Common myeloid progenitor, CD34-positive (primary cell): ENCODE measurements at regions not wholly inside any gene's neighbourhood (a gene's known extent, or its start where the extent isn't known, plus 50 kb on each side); places are given as distances from the start of the nearest gene placed in this dataset.
"Not testable (repeated sequence)": the region's sequence is repeated elsewhere in the genome, so short reads cannot be mapped to it uniquely, and the experiment has no call there.

Experiments
- CTCF ChIA-PET: fragments of 350-600 bp; sonication (Branson Sonifier 250); formaldehyde crosslinking; loops from one replicate; lab custom pipeline; 2021; ENCODE audit warnings: antibody characterized with exemption; lab: Charles Lee
- POLR2A ChIA-PET: fragments of 350-600 bp; sonication (Branson Sonifier 250); formaldehyde crosslinking; loops from one replicate; lab custom pipeline; 2021; ENCODE audit warnings: antibody characterized with exemption; lab: Charles Lee
- DNase-seq, 3 donors: peaks; one replicate each; pipeline versions ENCODE4 v3.0.0 to v3.0.0-alpha.2; 2013
- H3K27ac ChIP-seq, 2 experiments: 1 replicate in 1 of 2; 2 replicates in 1 of 2; pipeline ENCODE4 v1.7.0; 2013; ENCODE audit warnings: inconsistent platforms in 2 of 2, low read length in 2 of 2, mild to moderate bottlenecking in 2 of 2, low read depth in 1 of 2, moderate library complexity in 1 of 2; ENCODE audit not compliant: severe bottlenecking in 2 of 2, insufficient read depth in 1 of 2, poor library complexity in 1 of 2
- H3K27me3 ChIP-seq, 5 experiments: replicated peaks in 2 of 5; 1 replicate in 3 of 5; 2 replicates in 2 of 5; pipeline versions ENCODE4 v1.6.1 to v1.7.0; 2013; ENCODE audit warnings: low read length in 4 of 5, mild to moderate bottlenecking in 2 of 5, moderate library complexity in 2 of 5, inconsistent platforms in 1 of 5; ENCODE audit not compliant: insufficient read depth in 5 of 5, control insufficient read depth in 4 of 5
- H3K36me3 ChIP-seq, 4 experiments: 1 replicate in 2 of 4; 2 replicates in 2 of 4; pipeline versions ENCODE4 v1.6.1 to v1.7.0; 2013; ENCODE audit warnings: low read length in 3 of 4, control low read depth in 1 of 4, mild to moderate bottlenecking in 1 of 4; ENCODE audit not compliant: control insufficient read depth in 4 of 4, insufficient read depth in 4 of 4
- H3K4me1 ChIP-seq, 4 experiments: 1 replicate in 3 of 4; 2 replicates in 1 of 4; pipeline versions ENCODE4 v1.6.1 to v1.7.1; 2013; ENCODE audit warnings: low read length in 3 of 4, mild to moderate bottlenecking in 3 of 4, control low read depth in 1 of 4, inconsistent platforms in 1 of 4, moderate library complexity in 1 of 4; ENCODE audit not compliant: control insufficient read depth in 4 of 4, insufficient read depth in 4 of 4; ENCODE audit errors: control extremely low read depth in 1 of 4
- H3K4me3 ChIP-seq, 7 experiments: 1 replicate in 4 of 7; 2 replicates in 3 of 7; pipeline versions ENCODE4 v1.5.1 to v1.7.0; 2013; ENCODE audit warnings: mild to moderate bottlenecking in 7 of 7, low read length in 6 of 7, moderate library complexity in 6 of 7, inconsistent platforms in 2 of 7, low read depth in 2 of 7, control low read depth in 1 of 7; ENCODE audit not compliant: insufficient read depth in 4 of 7, control insufficient read depth in 1 of 7; ENCODE audit errors: extremely low read depth in 1 of 7
- H3K9me3 ChIP-seq, 5 experiments: 1 replicate in 4 of 5; 2 replicates in 1 of 5; pipeline versions ENCODE4 v1.6.1 to v1.7.1; 2013; ENCODE audit warnings: low read length in 4 of 5, mild to moderate bottlenecking in 2 of 5, inconsistent platforms in 1 of 5, low read depth in 1 of 5, moderate library complexity in 1 of 5; ENCODE audit not compliant: control insufficient read depth in 4 of 5, insufficient read depth in 2 of 5; ENCODE audit errors: control extremely low read depth in 1 of 5
- WGBS: methylation state at CpG from one replicate; pipeline ENCODE4 v1.1.5; 2013; ENCODE audit not compliant: insufficient coverage; 5-methylcytosine and 5-hydroxymethylcytosine counted together

DNA sequence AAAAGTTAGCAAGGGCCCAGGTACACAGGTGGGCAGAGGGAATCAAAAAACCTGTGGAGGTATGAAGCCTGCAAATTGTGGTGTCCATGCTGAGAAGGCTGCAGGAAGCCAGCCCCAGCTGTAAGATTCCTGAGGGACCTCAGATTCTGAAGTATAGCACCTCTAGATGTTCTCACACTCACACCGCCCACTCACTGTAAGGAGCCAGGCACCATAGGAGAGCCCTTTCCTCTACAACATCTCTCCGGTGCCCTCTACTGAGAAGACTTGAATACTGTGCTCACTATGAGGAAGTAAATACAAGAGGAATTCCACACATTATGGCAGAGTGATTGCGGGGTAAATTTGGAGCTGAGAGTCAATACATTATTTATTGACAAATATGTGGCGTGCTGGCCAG lies 68.9 kb upstream of the RUBCNL start:
- no CpG with 5 or more reads among the region's 4 CpGs for WGBS

DNA sequence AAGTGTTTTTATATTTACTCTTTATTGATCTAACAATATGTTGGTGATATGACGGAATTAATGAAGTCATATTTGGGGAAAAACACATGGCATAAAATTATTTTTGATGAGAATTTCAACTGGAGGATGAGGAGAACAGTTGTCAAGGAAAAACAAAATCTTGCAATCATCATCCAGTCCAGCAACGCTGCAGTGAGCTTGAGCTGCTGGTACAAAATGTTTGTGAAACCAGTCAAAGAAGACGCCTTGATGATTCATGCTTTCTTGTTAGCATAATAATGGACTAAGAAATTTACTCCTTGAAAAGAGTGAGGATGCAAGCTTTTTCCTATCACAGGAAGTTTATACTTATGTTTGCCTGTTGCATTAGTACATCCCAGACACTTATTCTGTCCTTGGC lies 64.1 kb upstream of the RUBCNL start:
- POLR2A ChIA-PET, DNase-seq, H3K9me3 ChIP-seq, CTCF ChIA-PET, H3K4me3 ChIP-seq, H3K27me3 ChIP-seq, H3K4me1 ChIP-seq, H3K27ac ChIP-seq, H3K36me3 ChIP-seq: not testable (repeated sequence)
- no CpG with 5 or more reads among the region's 3 CpGs for WGBS

More for the DNA sequence above, 68.9 kb upstream of the RUBCNL start:
- peak; percentile 34 to 42 (median 41) for DNase-seq
- CTCF ChIA-PET, H3K4me1 ChIP-seq, H3K27ac ChIP-seq, H3K36me3 ChIP-seq, H3K9me3 ChIP-seq, H3K27me3 ChIP-seq, H3K4me3 ChIP-seq, POLR2A ChIA-PET: not testable (repeated sequence)

DNA sequence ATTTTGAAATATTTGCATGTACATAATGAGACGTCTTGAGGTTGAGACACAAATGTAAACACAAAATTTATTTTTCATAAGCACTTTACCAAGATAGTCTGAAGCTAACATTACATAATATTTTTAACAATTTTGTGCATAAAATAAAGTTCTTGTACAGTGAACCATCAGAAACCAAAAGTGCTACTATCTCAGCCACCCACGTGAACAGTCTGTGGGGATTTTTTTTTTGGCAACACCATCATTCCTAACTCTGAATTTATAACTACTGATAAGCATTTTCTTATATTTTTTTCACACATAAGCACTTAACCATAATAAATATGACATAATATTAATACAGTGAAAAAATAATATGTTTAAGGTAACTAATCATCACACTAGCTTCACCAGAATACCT lies 62.9 kb upstream of the RUBCNL start:
- H3K9me3 ChIP-seq, CTCF ChIA-PET, H3K4me1 ChIP-seq, H3K27me3 ChIP-seq, H3K36me3 ChIP-seq, H3K27ac ChIP-seq, DNase-seq, POLR2A ChIA-PET, H3K4me3 ChIP-seq: not testable (repeated sequence)
- WGBS, result no CpG with 5 or more reads among the region's 2 CpGs

DNA sequence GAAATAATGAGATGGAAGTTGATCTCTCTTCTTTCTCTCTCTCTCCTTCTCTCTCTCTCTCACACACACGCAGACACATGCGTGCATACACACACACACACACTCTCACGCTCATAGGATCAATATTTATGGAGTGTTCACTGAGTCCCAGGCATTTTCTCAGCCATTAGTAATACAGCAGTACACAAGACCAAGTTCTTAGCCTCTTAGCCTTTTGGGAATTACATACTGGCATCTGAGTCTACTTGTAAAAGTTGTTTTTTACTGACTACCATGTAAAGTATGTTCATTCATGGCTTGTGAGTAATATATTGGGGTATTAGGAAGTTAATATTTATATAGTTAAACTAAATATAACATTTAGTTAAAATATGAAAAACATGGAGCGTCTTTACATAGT lies 61.1 kb upstream of the RUBCNL start:
- H3K27me3 ChIP-seq, POLR2A ChIA-PET, DNase-seq, H3K4me1 ChIP-seq, CTCF ChIA-PET, H3K27ac ChIP-seq, H3K9me3 ChIP-seq, H3K4me3 ChIP-seq, H3K36me3 ChIP-seq: not testable (repeated sequence)
- WGBS, result no CpG with 5 or more reads among the region's 4 CpGs

DNA sequence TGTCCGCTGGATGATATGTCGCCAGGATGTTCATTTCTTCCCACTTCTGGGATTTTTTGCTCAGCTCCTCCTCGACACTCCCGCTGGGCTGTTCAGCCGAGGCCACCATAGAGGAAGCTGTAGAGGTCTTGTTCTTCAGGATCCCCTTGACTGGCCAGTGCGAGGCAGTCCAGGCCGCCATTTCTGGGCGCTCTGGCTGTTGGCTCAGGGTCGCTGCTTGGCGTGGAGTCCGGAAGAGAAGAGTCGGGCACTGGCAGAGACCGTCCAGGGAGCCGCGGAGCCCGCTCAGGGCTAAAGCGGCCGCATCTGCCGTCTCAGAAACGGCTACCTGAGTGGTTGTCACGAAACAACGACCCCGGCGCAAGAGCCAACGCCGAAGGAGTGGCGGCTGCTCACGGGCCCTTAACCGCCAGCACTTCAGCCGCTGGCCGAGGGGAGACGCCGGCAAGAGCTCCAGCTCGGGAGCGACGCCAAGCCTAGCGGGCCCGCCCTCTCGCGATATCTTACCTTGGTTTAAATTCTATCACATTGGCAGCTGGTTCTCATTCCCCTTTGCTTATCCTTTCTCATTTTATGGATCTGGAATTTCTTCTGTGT lies 50.9 kb upstream of the RUBCNL start:
- POLR2A ChIA-PET, H3K9me3 ChIP-seq, H3K4me3 ChIP-seq, H3K27ac ChIP-seq, H3K4me1 ChIP-seq, H3K27me3 ChIP-seq, H3K36me3 ChIP-seq: not testable (repeated sequence)
- 71% methylated on average over 37 of the region's 40 CpGs for WGBS
- CTCF ChIA-PET, result interaction anchor here (0.7 kb wide), 1 partner anchor 38 kb away, joined by 3 read pairs; no protein-coding TSS in a partner anchor
- DNase-seq, result peak in 2 of 3 donors; percentile 3 to 15
